ENCODE measurements at regions not wholly inside any gene's neighbourhood (a gene's known extent, or its start where the extent isn't known, plus 50 kb on each side); places are given as distances from the start of the nearest gene placed in this dataset.

- TF ChIP-seq, protein P1, sequence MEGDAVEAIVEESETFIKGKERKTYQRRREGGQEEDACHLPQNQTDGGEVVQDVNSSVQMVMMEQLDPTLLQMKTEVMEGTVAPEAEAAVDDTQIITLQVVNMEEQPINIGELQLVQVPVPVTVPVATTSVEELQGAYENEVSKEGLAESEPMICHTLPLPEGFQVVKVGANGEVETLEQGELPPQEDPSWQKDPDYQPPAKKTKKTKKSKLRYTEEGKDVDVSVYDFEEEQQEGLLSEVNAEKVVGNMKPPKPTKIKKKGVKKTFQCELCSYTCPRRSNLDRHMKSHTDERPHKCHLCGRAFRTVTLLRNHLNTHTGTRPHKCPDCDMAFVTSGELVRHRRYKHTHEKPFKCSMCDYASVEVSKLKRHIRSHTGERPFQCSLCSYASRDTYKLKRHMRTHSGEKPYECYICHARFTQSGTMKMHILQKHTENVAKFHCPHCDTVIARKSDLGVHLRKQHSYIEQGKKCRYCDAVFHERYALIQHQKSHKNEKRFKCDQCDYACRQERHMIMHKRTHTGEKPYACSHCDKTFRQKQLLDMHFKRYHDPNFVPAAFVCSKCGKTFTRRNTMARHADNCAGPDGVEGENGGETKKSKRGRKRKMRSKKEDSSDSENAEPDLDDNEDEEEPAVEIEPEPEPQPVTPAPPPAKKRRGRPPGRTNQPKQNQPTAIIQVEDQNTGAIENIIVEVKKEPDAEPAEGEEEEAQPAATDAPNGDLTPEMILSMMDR (IDR thresholded peaks at IDR 0.05): no peak
- TF ChIP-seq POLR2A (IDR thresholded peaks at IDR 0.05): no peak
Measured at GRCh38 chr4:179836179-179837075, 2394.2 kb upstream of the AGA start.
